ENCODE measurements at regions not wholly inside any gene's neighbourhood (a gene's known extent, or its start where the extent isn't known, plus 50 kb on each side); places are given as distances from the start of the nearest gene placed in this dataset.

GRCh38 chr3:67876261-67876660 lies 221.8 kb upstream of the SUCLG2 start:
- TF ChIP-seq EP300 (IDR thresholded peaks at IDR 0.05) = no peak
- no peak for TF ChIP-seq POLR2A (IDR thresholded peaks at IDR 0.05)
